H1 (cell line): ENCODE measurements at regions not wholly inside any gene's neighbourhood (a gene's known extent, or its start where the extent isn't known, plus 50 kb on each side); places are given as distances from the start of the nearest gene placed in this dataset.

ENCODE experiments used
- CTCF ChIA-PET: fragments of 300-600 bp; sonication (Branson Sonifier 250); formaldehyde crosslinking; loops from one replicate; lab custom pipeline; 2021; ENCODE audit not compliant: partially characterized antibody; lab: Charles Lee
- POLR2A ChIA-PET: fragments of 300-600 bp; sonication (Branson Sonifier 250); formaldehyde crosslinking; loops from one replicate; lab custom pipeline; 2021; ENCODE audit warnings: inconsistent platforms; ENCODE audit not compliant: partially characterized antibody; lab: Charles Lee
- DNase-seq, 2 experiments: peaks; one replicate each; pipeline versions ENCODE4 v3.0.0 to v3.0.0-alpha.2; 2010 to 2022; ENCODE audit warnings: low spot score in 2 of 2, low read depth in 1 of 2, mixed read lengths in 1 of 2
- FAIRE-seq: peaks from 2 replicates; lab custom pipeline; 2011; peaks lifted over from hg19 to GRCh38; lab: Jason Lieb, UNC
- H2AFZ ChIP-seq: 2 replicates; pipeline ENCODE4 v1.8.1; 2012; ENCODE audit warnings: low read length, inconsistent platforms
- H2AK5ac ChIP-seq: 2 replicates; pipeline ENCODE4 v1.6.1; 2013; ENCODE audit warnings: low read depth, low read length
- H2BK120ac ChIP-seq: replicated peaks from 2 replicates; pipeline ENCODE3; 2013; ENCODE audit warnings: low read depth, low read length, inconsistent platforms
- H2BK12ac ChIP-seq: 2 replicates; pipeline ENCODE4 v1.6.1; 2013; ENCODE audit warnings: low read depth, low read length
- H2BK15ac ChIP-seq: 2 replicates; pipeline ENCODE4 v1.6.1; 2013; ENCODE audit warnings: low read length
- H2BK20ac ChIP-seq: 2 replicates; pipeline ENCODE4 v1.6.1; 2013; ENCODE audit warnings: low read length
- H2BK5ac ChIP-seq: 2 replicates; pipeline ENCODE4 v1.6.1; 2013; ENCODE audit warnings: low read depth, low read length
- H3K14ac ChIP-seq: 2 replicates; pipeline ENCODE4 v1.6.1; 2013; ENCODE audit warnings: inconsistent platforms; ENCODE audit not compliant: insufficient read length
- H3K18ac ChIP-seq: 2 replicates; pipeline ENCODE4 v1.6.1; 2013; ENCODE audit warnings: low read length; ENCODE audit errors: extremely low read depth
- H3K23ac ChIP-seq: 2 replicates; pipeline ENCODE4 v1.6.1; 2013; ENCODE audit warnings: inconsistent platforms; ENCODE audit not compliant: insufficient read length
- H3K23me2 ChIP-seq: 2 replicates; pipeline ENCODE4 v1.6.1; 2013; ENCODE audit warnings: low read depth, low read length
- H3K27ac ChIP-seq: 2 replicates; pipeline ENCODE4 v1.6.1; 2011; ENCODE audit warnings: low read depth, low read length, inconsistent platforms
- H3K27me3 ChIP-seq, 4 experiments: replicated peaks in 1 of 4; 1 replicate in 1 of 4; 2 replicates in 3 of 4; pipeline versions ENCODE4 v1.6.1 to v1.8.1; 2011 to 2013; ENCODE audit warnings: low read length in 3 of 4, mild to moderate bottlenecking in 3 of 4, inconsistent platforms in 2 of 4, mixed read lengths in 2 of 4, moderate library complexity in 1 of 4; ENCODE audit not compliant: control insufficient read depth in 3 of 4, insufficient read depth in 3 of 4; ENCODE audit errors: extremely low read depth in 1 of 4
- H3K36me3 ChIP-seq, 4 experiments: 2 replicates each; pipeline versions ENCODE4 v1.6.1 to v1.8.1; 2011 to 2013; ENCODE audit warnings: mild to moderate bottlenecking in 4 of 4, low read length in 3 of 4, moderate library complexity in 2 of 4, control low read depth in 1 of 4, inconsistent platforms in 1 of 4; ENCODE audit not compliant: insufficient read depth in 4 of 4, control insufficient read depth in 2 of 4
- H3K4ac ChIP-seq: replicated peaks from 2 replicates; pipeline ENCODE3; 2013; ENCODE audit warnings: low read length, low read depth, mixed read lengths, inconsistent platforms; ENCODE audit not compliant: insufficient read length
- H3K4me1 ChIP-seq, 4 experiments: replicated peaks in 1 of 4; 1 replicate in 1 of 4; 2 replicates in 3 of 4; pipeline versions ENCODE4 v1.6.1 to v1.8.1; 2011 to 2013; ENCODE audit warnings: low read length in 3 of 4, inconsistent platforms in 2 of 4, mixed read lengths in 1 of 4; ENCODE audit not compliant: insufficient read depth in 4 of 4, control insufficient read depth in 3 of 4
- H3K4me2 ChIP-seq, 2 experiments: 2 replicates each; pipeline versions ENCODE4 v1.6.1 to v1.8.1; 2011 to 2013; ENCODE audit warnings: low read depth in 2 of 2, low read length in 2 of 2, control low read depth in 1 of 2, inconsistent platforms in 1 of 2, mild to moderate bottlenecking in 1 of 2; ENCODE audit not compliant: insufficient read depth in 1 of 2
- H3K4me3 ChIP-seq, 4 experiments: fragments of 200-600, 300-600 bp in 1 of 4; sonication (generic), shearing (Covaris generic), sonication (Bioruptor Twin) in 1 of 4; 2 replicates each; pipeline versions ENCODE4 v1.5.1 to v1.8.1; 2011 to 2016; ENCODE audit warnings: low read length in 4 of 4, low read depth in 3 of 4, control low read depth in 2 of 4, inconsistent platforms in 2 of 4, mild to moderate bottlenecking in 2 of 4, mixed read lengths in 1 of 4, moderate library complexity in 1 of 4; ENCODE audit not compliant: insufficient read depth in 2 of 4; ENCODE audit errors: extremely low read depth in 1 of 4
- H3K56ac ChIP-seq: replicated peaks from 2 replicates; pipeline ENCODE3; 2013; ENCODE audit warnings: low read depth, mild to moderate bottlenecking, mixed read lengths, low read length, inconsistent platforms; ENCODE audit not compliant: insufficient read length
- H3K79me1 ChIP-seq: 2 replicates; pipeline ENCODE4 v1.6.1; 2013; ENCODE audit warnings: low read depth, low read length, control low read depth
- H3K79me2 ChIP-seq, 2 experiments: 2 replicates each; pipeline versions ENCODE4 v1.6.1 to v1.8.1; 2012 to 2013; ENCODE audit warnings: low read length in 2 of 2, mild to moderate bottlenecking in 2 of 2, inconsistent platforms in 1 of 2; ENCODE audit not compliant: insufficient read depth in 2 of 2, control insufficient read depth in 1 of 2
- H3K9ac ChIP-seq, 4 experiments: replicated peaks in 1 of 4; 1 replicate in 1 of 4; 2 replicates in 3 of 4; pipeline versions ENCODE4 v1.6.1 to v1.8.1; 2011 to 2013; ENCODE audit warnings: low read depth in 3 of 4, low read length in 3 of 4, control low read depth in 2 of 4, mild to moderate bottlenecking in 2 of 4, moderate library complexity in 2 of 4, inconsistent platforms in 1 of 4; ENCODE audit errors: extremely low read depth in 1 of 4
- H3K9me3 ChIP-seq, 2 experiments: 2 replicates each; pipeline versions ENCODE4 v1.6.1 to v1.8.1; 2012 to 2013; ENCODE audit warnings: mild to moderate bottlenecking in 2 of 2, moderate library complexity in 2 of 2, control low read depth in 1 of 2, inconsistent platforms in 1 of 2, low read depth in 1 of 2, low read length in 1 of 2, mixed read lengths in 1 of 2; ENCODE audit not compliant: insufficient read depth in 2 of 2
- H4K20me1 ChIP-seq, 2 experiments: replicated peaks in 1 of 2; 2 replicates each; pipeline versions ENCODE3 to v1.8.1; 2011 to 2013; ENCODE audit warnings: inconsistent platforms in 2 of 2, low read length in 2 of 2, mild to moderate bottlenecking in 1 of 2; ENCODE audit not compliant: insufficient read depth in 2 of 2, control insufficient read depth in 1 of 2
- H4K5ac ChIP-seq: 2 replicates; pipeline ENCODE4 v1.6.1; 2013; ENCODE audit warnings: low read length, low read depth, mixed read lengths, inconsistent platforms; ENCODE audit not compliant: insufficient read length
- H4K8ac ChIP-seq: 2 replicates; pipeline ENCODE4 v1.8.0; 2013; ENCODE audit warnings: mild to moderate bottlenecking, moderate library complexity, low read length, inconsistent platforms; ENCODE audit not compliant: insufficient read depth; ENCODE audit errors: extremely low read depth
- H4K91ac ChIP-seq: replicated peaks from 2 replicates; pipeline ENCODE3; 2013; ENCODE audit warnings: low read length, mixed read lengths, inconsistent platforms; ENCODE audit not compliant: insufficient read length
- CEBPB ChIP-seq: IDR thresholded peaks from 2 replicates; pipeline ENCODE4 v1.6.1; 2012; ENCODE audit warnings: low read depth, low read length
- CHD1 ChIP-seq: IDR thresholded peaks from 2 replicates; pipeline ENCODE4 v1.6.1; 2012; ENCODE audit warnings: low read depth, low read length, improper control_type of control experiment
- GABPA ChIP-seq: IDR thresholded peaks from 2 replicates; pipeline ENCODE4 v1.6.1; 2011; ENCODE audit warnings: mild to moderate bottlenecking, low read length, moderate library complexity, borderline replicate concordance; ENCODE audit not compliant: insufficient read depth
- KDM1A ChIP-seq: fragments of 200-600, 300-600 bp; sonication (generic); IDR thresholded peaks from 2 replicates; pipeline ENCODE4 v1.7.1; 2016; ENCODE audit warnings: mild to moderate bottlenecking, low read length, borderline replicate concordance
- MAFK ChIP-seq: IDR thresholded peaks from 2 replicates; pipeline ENCODE4 v1.6.1; 2012; ENCODE audit warnings: low read depth, mild to moderate bottlenecking, improper control_type of control experiment, low read length
- POLR2AphosphoS5 ChIP-seq: IDR thresholded peaks from 2 replicates; pipeline ENCODE4 v1.6.1; 2011; ENCODE audit warnings: low read depth, low read length
- SRF ChIP-seq: IDR thresholded peaks from 2 replicates; pipeline ENCODE4 v1.6.1; 2011; ENCODE audit warnings: mild to moderate bottlenecking, low read depth, low read length, moderate library complexity
- TCF12 ChIP-seq: IDR thresholded peaks from 2 replicates; pipeline ENCODE4 v1.6.1; 2011; ENCODE audit warnings: low read depth, mild to moderate bottlenecking, low read length
- WGBS, 2 experiments: shearing (Covaris generic) in 1 of 2; methylation state at CpG; one replicate each; pipeline versions ENCODE4 v1.1.6 to v1.1.7; 2013 to 2015; ENCODE audit warnings: low lambda C conversion rate in 2 of 2, mixed read lengths in 2 of 2, inconsistent platforms in 1 of 2, low coverage in 1 of 2, missing lambda C conversion rate in 1 of 2; ENCODE audit not compliant: insufficient replicate concordance in 2 of 2, insufficient coverage in 1 of 2, insufficient read length in 1 of 2; ENCODE audit errors: extremely low coverage in 1 of 2, missing lambda C conversion rate in 1 of 2; 5-methylcytosine and 5-hydroxymethylcytosine counted together
- TF ChIP-seq, protein P1 (sequence below): IDR thresholded peaks from 2 replicates; pipeline ENCODE4 v1.6.1; 2012; ENCODE audit warnings: inconsistent platforms
- TF ChIP-seq, protein P2 (sequence below): IDR thresholded peaks from 2 replicates; pipeline ENCODE4 v1.6.1; 2012; ENCODE audit warnings: low read length, inconsistent platforms

DNA sequence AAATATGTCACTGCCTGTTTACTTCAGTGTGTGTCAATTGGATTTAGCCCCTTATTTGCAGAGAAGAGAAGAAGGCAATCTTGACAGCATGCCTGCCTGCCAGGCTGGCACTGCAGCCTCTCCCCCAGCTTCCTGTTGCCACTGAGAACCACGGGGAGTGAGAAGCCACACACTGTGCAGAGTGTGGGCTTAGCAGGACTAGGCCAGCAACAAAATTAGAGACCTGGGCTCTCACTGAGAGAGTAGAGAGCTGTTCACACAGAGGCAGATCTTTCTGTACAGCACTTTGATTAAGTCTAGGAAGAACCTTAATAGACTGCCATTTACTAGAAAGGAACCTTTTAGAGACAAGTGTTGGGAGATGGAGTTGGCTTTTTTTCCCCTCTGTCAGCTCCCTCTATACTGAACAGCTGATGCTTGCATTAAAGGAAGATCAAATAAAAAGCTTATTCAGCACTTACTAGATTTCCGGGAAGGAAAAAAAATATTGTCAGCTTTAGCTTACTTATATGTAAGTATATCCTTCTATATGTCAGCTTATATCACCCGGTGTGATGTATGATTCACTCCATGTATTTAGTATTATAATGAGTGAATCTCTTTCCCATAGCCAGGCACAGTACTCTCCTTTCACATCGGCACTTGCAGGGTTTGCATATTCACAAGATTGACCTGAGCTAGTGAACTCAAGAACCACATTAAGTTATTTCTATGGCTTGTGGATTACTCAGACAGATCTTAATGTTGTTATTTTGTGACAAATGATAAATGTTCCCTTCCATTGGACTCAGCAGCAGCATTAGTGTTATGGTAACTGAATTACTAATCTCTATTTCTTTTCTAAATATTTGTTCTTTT is 851.0 kb upstream of the EPHA7 start:
- no peak overlapping the region for H3K14ac ChIP-seq
- no peak overlapping the region for H2AK5ac ChIP-seq
- H3K4me3 ChIP-seq = no peak overlapping the region
- no peak overlapping the region for H4K91ac ChIP-seq
- H3K4me2 ChIP-seq = no peak overlapping the region
- H3K4ac ChIP-seq = no peak overlapping the region
- H3K9ac ChIP-seq = no peak overlapping the region
- WGBS, 2 experiments = 72% methylated on average over 4 of the region's 4 CpGs; no CpG with 5 or more reads in 1 of the 2 experiments
- H4K20me1 ChIP-seq = no peaks in the 10 kb centered on the region
- H3K4me1 ChIP-seq = peaks cover 0 to 6% (median 2%) of the 10 kb centered on the region in 4 experiments; a peak in 4 of 7 replicates
- no peaks in the 10 kb centered on the region for H3K9me3 ChIP-seq
- POLR2A ChIA-PET = no interaction called here
- no peak overlapping the region for H3K27ac ChIP-seq
- FAIRE-seq = no peak
- H2BK5ac ChIP-seq = no peak overlapping the region
- no peaks in the 10 kb centered on the region for H3K36me3 ChIP-seq
- DNase-seq = no peak
- no peaks in the 10 kb centered on the region for H3K79me2 ChIP-seq
- no peak overlapping the region for H3K23ac ChIP-seq
- H2BK120ac ChIP-seq = no peak overlapping the region
- no peaks in the 10 kb centered on the region for H3K79me1 ChIP-seq
- H2BK20ac ChIP-seq = no peak overlapping the region
- no peak overlapping the region for H2AFZ ChIP-seq
- no peak overlapping the region for H2BK15ac ChIP-seq
- CTCF ChIA-PET = interaction anchor here (0.6 to 0.8 kb wide), 3 partner anchors 12 to 932 kb away, joined by 3 read pairs; no protein-coding TSS in a partner anchor
- no peak overlapping the region for H4K8ac ChIP-seq
- H3K56ac ChIP-seq = no peak overlapping the region
- H3K27me3 ChIP-seq = no peaks in the 10 kb centered on the region
- TF ChIP-seq, protein P1, sequence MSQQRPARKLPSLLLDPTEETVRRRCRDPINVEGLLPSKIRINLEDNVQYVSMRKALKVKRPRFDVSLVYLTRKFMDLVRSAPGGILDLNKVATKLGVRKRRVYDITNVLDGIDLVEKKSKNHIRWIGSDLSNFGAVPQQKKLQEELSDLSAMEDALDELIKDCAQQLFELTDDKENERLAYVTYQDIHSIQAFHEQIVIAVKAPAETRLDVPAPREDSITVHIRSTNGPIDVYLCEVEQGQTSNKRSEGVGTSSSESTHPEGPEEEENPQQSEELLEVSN = no peak
- TF ChIP-seq CHD1 = no peak
- TF ChIP-seq KDM1A = no peak
- peak; percentile 62; the same call in 1 of the 2 replicates for TF ChIP-seq POLR2AphosphoS5
- TF ChIP-seq TCF12 = no peak
- TF ChIP-seq, protein P2, sequence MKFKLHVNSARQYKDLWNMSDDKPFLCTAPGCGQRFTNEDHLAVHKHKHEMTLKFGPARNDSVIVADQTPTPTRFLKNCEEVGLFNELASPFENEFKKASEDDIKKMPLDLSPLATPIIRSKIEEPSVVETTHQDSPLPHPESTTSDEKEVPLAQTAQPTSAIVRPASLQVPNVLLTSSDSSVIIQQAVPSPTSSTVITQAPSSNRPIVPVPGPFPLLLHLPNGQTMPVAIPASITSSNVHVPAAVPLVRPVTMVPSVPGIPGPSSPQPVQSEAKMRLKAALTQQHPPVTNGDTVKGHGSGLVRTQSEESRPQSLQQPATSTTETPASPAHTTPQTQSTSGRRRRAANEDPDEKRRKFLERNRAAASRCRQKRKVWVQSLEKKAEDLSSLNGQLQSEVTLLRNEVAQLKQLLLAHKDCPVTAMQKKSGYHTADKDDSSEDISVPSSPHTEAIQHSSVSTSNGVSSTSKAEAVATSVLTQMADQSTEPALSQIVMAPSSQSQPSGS = no peak
- no peak for TF ChIP-seq CEBPB
- TF ChIP-seq GABPA = no peak
- no peak for TF ChIP-seq SRF
- TF ChIP-seq MAFK = peak; percentile 49; the same call in 1 of the 2 replicates
- H3K23me2 ChIP-seq = no peaks in the 10 kb centered on the region
- no peak overlapping the region for H2BK12ac ChIP-seq
- H3K18ac ChIP-seq = no peak overlapping the region
- H4K5ac ChIP-seq = no peak overlapping the region
